ENCODE measurements at regions not wholly inside any gene's neighbourhood (a gene's known extent, or its start where the extent isn't known, plus 50 kb on each side); places are given as distances from the start of the nearest gene placed in this dataset.

- no peaks in the 10 kb centered on the region for H3K27me3 ChIP-seq (replicated peaks in 1 of 2; ENCODE audit: control insufficient read depth in 2 of 2, insufficient read depth in 2 of 2, low read length in 1 of 2)
These were observed 1172.6 kb upstream of the CELF2 start for GRCh38 chr10:9845075-9845474.

GRCh38 chr10:9848278-9848677 lies 1169.4 kb upstream of the CELF2 start:
- Histone ChIP-seq H3K4me3 (no peak overlapping the region), H3K36me3 (ENCODE audit: control insufficient read depth in 2 of 2, insufficient read depth in 2 of 2, low read length in 1 of 2) (no peaks in the 10 kb centered on the region), H3K27me3 (replicated peaks in 1 of 2; ENCODE audit: control insufficient read depth in 2 of 2, insufficient read depth in 2 of 2, low read length in 1 of 2) (no peaks in the 10 kb centered on the region), H3K27ac (ENCODE audit: control insufficient read depth, insufficient read depth) (no peak overlapping the region), H3K9ac (ENCODE audit: control insufficient read depth, insufficient read depth, low read length) (no peak overlapping the region), H3K79me2 (ENCODE audit: control insufficient read depth, insufficient read depth, low read length) (no peaks in the 10 kb centered on the region), H2AFZ (ENCODE audit: control insufficient read depth, low read depth, low read length) (no peak overlapping the region), H3K4me1 (ENCODE audit: control insufficient read depth, insufficient read depth, low read length) (no peaks in the 10 kb centered on the region), H3K4me2 (ENCODE audit: control insufficient read depth, insufficient read depth) (no peak overlapping the region), H3K9me3 (replicated peaks; ENCODE audit: control insufficient read depth, insufficient read depth, low read length) (no peaks in the 10 kb centered on the region), H4K20me1 (ENCODE audit: control insufficient read depth, insufficient read depth) (no peaks in the 10 kb centered on the region)
- intact Hi-C loops (cut with micrococcal nuclease; ENCODE audit: unreplicated experiment) (no loop called here), in situ Hi-C loops (cut with MboI) (no loop called here)
- ChIA-PET POLR2A (no interaction called here), SMC1A (ENCODE audit: uncharacterized antibody, unreplicated experiment) (no interaction called here), RAD21 (ENCODE audit: unreplicated experiment) (no interaction called here), CTCF (interaction anchor here (0.5 kb wide), 1 partner anchor 527 kb away, joined by 3 read pairs; no protein-coding TSS in a partner anchor)
- FAIRE-seq, result no peak
- DNase-seq (ENCODE audit: low read depth, low spot score), result no peak
- no TSS peak for BruUV-seq (replicated peaks)
- TF ChIP-seq NFYB (IDR thresholded peaks at IDR 0.05; ENCODE audit: insufficient read depth, low read depth, low read length) (no peak), ELK1 (IDR thresholded peaks at IDR 0.05; ENCODE audit: low read depth, low read length) (no peak), ZBTB40 (IDR thresholded peaks at IDR 0.05; ENCODE audit: borderline replicate concordance) (no peak), STAT3 (IDR thresholded peaks at IDR 0.05; ENCODE audit: low read depth, low read length) (no peak), ZNF207 (IDR thresholded peaks at IDR 0.05; ENCODE audit: borderline replicate concordance) (no peak)
- ATAC-seq, result no peak

More at GRCh38 chr10:9845075-9845474, 1172.6 kb upstream of the CELF2 start:
- ChIA-PET POLR2A (no interaction called here), SMC1A (ENCODE audit: uncharacterized antibody, unreplicated experiment) (no interaction called here), RAD21 (ENCODE audit: unreplicated experiment) (no interaction called here), CTCF (no interaction called here)
- Histone ChIP-seq H3K9me3 (replicated peaks; ENCODE audit: control insufficient read depth, insufficient read depth, low read length) (no peaks in the 10 kb centered on the region), H3K36me3 (ENCODE audit: control insufficient read depth in 2 of 2, insufficient read depth in 2 of 2, low read length in 1 of 2) (no peaks in the 10 kb centered on the region), H4K20me1 (ENCODE audit: control insufficient read depth, insufficient read depth) (no peaks in the 10 kb centered on the region), H3K4me1 (ENCODE audit: control insufficient read depth, insufficient read depth, low read length) (no peaks in the 10 kb centered on the region), H3K79me2 (ENCODE audit: control insufficient read depth, insufficient read depth, low read length) (no peaks in the 10 kb centered on the region), H2AFZ (ENCODE audit: control insufficient read depth, low read depth, low read length) (no peak overlapping the region), H3K27ac (ENCODE audit: control insufficient read depth, insufficient read depth) (no peak overlapping the region), H3K9ac (ENCODE audit: control insufficient read depth, insufficient read depth, low read length) (no peak overlapping the region), H3K4me2 (ENCODE audit: control insufficient read depth, insufficient read depth) (no peak overlapping the region), H3K4me3 (no peak overlapping the region)
- TF ChIP-seq ZZZ3 (IDR thresholded peaks at IDR 0.05; ENCODE audit: control insufficient read depth, insufficient read length, low read depth), result no peak
- no peak for TF ChIP-seq TCF12 (IDR thresholded peaks at IDR 0.05; ENCODE audit: low read depth, low read length)
- TF ChIP-seq STAT3 (IDR thresholded peaks at IDR 0.05; ENCODE audit: low read depth, low read length), result no peak
- TF ChIP-seq CEBPB (IDR thresholded peaks at IDR 0.05; ENCODE audit: borderline replicate concordance in 1 of 2, low read depth in 2 of 2, low read length in 2 of 2), result no peak
- no peak for TF ChIP-seq IRF4 (IDR thresholded peaks at IDR 0.05; ENCODE audit: low read depth, low read length)
- no peak for TF ChIP-seq CHD2 (IDR thresholded peaks at IDR 0.05; ENCODE audit: borderline replicate concordance, low read depth, low read length)
- TF ChIP-seq BRCA1 (IDR thresholded peaks at IDR 0.05; ENCODE audit: low read depth, low read length), result no peak
- FAIRE-seq, result no peak
- no peak for ATAC-seq
- intact Hi-C loops (cut with micrococcal nuclease; ENCODE audit: unreplicated experiment), result no loop called here
- no TSS peak for BruUV-seq (replicated peaks)
- in situ Hi-C loops (cut with MboI), result no loop called here
- DNase-seq (ENCODE audit: low read depth, low spot score), result no peak
